ENCODE measurements at regions not wholly inside any gene's neighbourhood (a gene's known extent, or its start where the extent isn't known, plus 50 kb on each side); places are given as distances from the start of the nearest gene placed in this dataset.

GRCh38 chr18:45565280-45565970, 49.9 kb upstream of the SLC14A2 start:
- Histone ChIP-seq H3K27ac (ENCODE audit: insufficient read depth, low read depth, low read length) (no peak overlapping the region), H4K20me1 (replicated peaks; ENCODE audit: control insufficient read depth, extremely low read depth, insufficient read depth, low read length) (no peaks in the 10 kb centered on the region), H3K79me2 (ENCODE audit: control insufficient read depth, insufficient read depth, low read length) (no peaks in the 10 kb centered on the region), H3K27me3 (ENCODE audit: control insufficient read depth in 2 of 2, insufficient read depth in 2 of 2, low read length in 2 of 2) (no peaks in the 10 kb centered on the region), H3K4me2 (ENCODE audit: insufficient read depth, low read length) (no peak overlapping the region), H2AFZ (ENCODE audit: low read depth, low read length) (no peak overlapping the region), H3K9ac (replicated peaks; ENCODE audit: extremely low read depth, insufficient read depth, low read length) (no peak overlapping the region), H3K4me1 (ENCODE audit: control insufficient read depth, extremely low read depth, insufficient read depth, low read length) (no peaks in the 10 kb centered on the region), H3K9me1 (replicated peaks; ENCODE audit: control insufficient read depth, extremely low read depth, insufficient read depth, low read length) (no peaks in the 10 kb centered on the region), H3K4me3 (replicated peaks in 1 of 3; ENCODE audit: insufficient read depth in 1 of 3, low read depth in 1 of 3, low read length in 3 of 3) (no peak overlapping the region), H3K9me3 (replicated peaks; ENCODE audit: control insufficient read depth, insufficient read depth, low read length) (no peaks in the 10 kb centered on the region), H3K36me3 (ENCODE audit: control insufficient read depth in 2 of 2, extremely low read depth in 1 of 2, insufficient read depth in 2 of 2, low read length in 2 of 2) (no peaks in the 10 kb centered on the region)
- FAIRE-seq = no peak
- BruUV-seq (replicated peaks) = no TSS peak
- DNase-seq (ENCODE audit: low read depth, low spot score) = no peak
- TF ChIP-seq POLR2AphosphoS5 (IDR thresholded peaks at IDR 0.05; ENCODE audit: insufficient read depth, low read depth, low read length) = no peak
- TF ChIP-seq MAX (IDR thresholded peaks at IDR 0.05; ENCODE audit: insufficient read depth, insufficient read length) = no peak
- no peak for TF ChIP-seq EZH2 (IDR thresholded peaks at IDR 0.05; ENCODE audit: borderline replicate concordance, low read depth, low read length, severe bottlenecking)
- TF ChIP-seq POLR2A (IDR thresholded peaks at IDR 0.05; ENCODE audit: low read depth, low read length) = no peak
- TF ChIP-seq GATA2 (IDR thresholded peaks at IDR 0.05; ENCODE audit: insufficient read depth, insufficient read length, low read depth, low read length) = no peak
- TF ChIP-seq JUN (IDR thresholded peaks at IDR 0.05; ENCODE audit: borderline replicate concordance, insufficient read depth, insufficient read length, low read depth) = no peak
- TF ChIP-seq CTCF (IDR thresholded peaks at IDR 0.05; ENCODE audit: extremely low read depth in 1 of 2, insufficient read depth in 1 of 2, low read depth in 1 of 2, low read length in 2 of 2) = no peak
- CTCF ChIA-PET = no interaction called here
- intact Hi-C loops (cut with micrococcal nuclease) = no loop called here
- POLR2A ChIA-PET = no interaction called here
- dilution Hi-C loops (cut with MboI; ENCODE audit: extremely low pct_ligation_motif_present, low sequenced_read_pairs) = no loop called here

Data from endothelial cell of umbilical vein (primary cell).